ENCODE measurements at regions not wholly inside any gene's neighbourhood (a gene's known extent, or its start where the extent isn't known, plus 50 kb on each side); places are given as distances from the start of the nearest gene placed in this dataset.

DNA sequence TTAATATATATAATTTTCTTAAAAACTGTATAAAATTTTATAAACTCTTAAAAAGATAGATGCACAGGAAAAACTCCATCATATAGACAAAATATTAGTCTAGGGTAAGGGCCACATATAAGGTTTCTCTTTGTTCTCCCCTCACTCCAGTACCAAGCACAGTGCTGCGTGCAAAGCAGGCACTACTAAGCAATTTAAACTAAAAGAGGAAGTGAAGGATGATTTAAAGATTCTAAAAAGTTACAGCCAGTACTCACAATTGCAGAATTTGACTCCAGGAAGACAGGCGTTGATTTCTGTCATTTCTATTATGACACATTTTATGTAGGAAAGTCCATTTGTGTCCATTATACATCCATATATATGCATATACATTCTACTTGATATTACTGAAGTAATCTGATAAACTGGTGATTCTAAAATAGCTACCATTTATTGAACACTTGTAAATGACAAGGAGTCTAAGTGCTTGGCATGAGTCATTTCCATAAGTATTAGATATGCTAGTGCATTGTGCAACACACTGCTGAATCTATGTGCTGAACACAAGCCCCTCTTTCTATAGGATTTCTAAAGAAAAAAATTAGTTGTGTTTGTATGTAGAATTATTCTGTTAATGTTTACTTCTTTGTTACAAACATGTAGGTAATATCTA lies 785.5 kb upstream of the ARRDC4 start (continued):
- TF ChIP-seq TEAD3 (CRISPR knock-in tag; optimal IDR thresholded peaks at IDR 0.05; ENCODE audit: borderline replicate concordance), result no peak
- TF ChIP-seq MXI1 (IDR thresholded peaks at IDR 0.05; ENCODE audit: borderline replicate concordance, low read depth, low read length), result no peak
- TF ChIP-seq ZNF703 (CRISPR knock-in tag; IDR thresholded peaks at IDR 0.05; ENCODE audit: borderline replicate concordance), result no peak

DNA sequence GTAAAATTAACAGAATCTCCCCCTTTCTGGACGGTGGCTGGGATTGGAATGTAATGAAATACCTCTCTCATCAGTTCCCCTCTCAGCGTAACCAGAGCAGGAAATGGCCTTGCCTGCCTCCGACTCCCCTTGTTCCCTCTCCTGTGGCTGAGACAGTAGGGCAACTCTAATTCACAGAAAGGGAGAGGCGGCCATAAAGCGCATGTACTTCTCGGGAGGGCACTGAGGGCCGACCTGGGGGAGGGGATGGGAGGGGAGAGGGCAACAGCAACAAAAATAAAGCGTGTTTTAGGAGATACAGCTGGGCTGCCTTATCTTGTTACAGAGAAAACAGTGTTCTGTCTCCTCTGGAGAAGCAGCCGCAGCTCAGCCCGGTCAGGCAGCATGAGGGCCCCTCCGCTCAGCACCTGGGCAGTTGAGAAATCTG lies 783.3 kb upstream of the ARRDC4 start:
- H3K36me3 ChIP-seq (replicated peaks in 1 of 2; ENCODE audit: control insufficient read depth in 1 of 2, insufficient read depth in 2 of 2, low read length in 2 of 2), result no peaks in the 10 kb centered on the region
- H3K79me2 ChIP-seq (ENCODE audit: insufficient read depth, low read length), result no peaks in the 10 kb centered on the region
- TF ChIP-seq CCAR2 (optimal IDR thresholded peaks at IDR 0.05; ENCODE audit: low read depth, low read length), result no peak
- no peak for TF ChIP-seq SOX13 (IDR thresholded peaks at IDR 0.05)
- no peak for TF ChIP-seq SOX13 (CRISPR knock-in tag; conservative IDR thresholded peaks at IDR 0.05 in 1 of 2, IDR thresholded peaks at IDR 0.05 in 1 of 2)
- 8% methylated on average over 10 of the region's 11 CpGs for WGBS (ENCODE audit: low lambda C conversion rate)
- H3K9ac ChIP-seq (ENCODE audit: insufficient read depth, low read depth, low read length), result no peak overlapping the region
- H3K9me3 ChIP-seq (ENCODE audit: low read length), result peaks cover 60% of the 10 kb centered on the region
- H3K4me1 ChIP-seq (ENCODE audit: insufficient read depth, low read length), result no peaks in the 10 kb centered on the region
- in situ Hi-C loops (cut with HindIII; ENCODE audit: extremely low pct_ligation_motif_present, low pct_unique_long_range_greater_than_20kb) (no loop called here), intact Hi-C loops (cut with micrococcal nuclease; ENCODE audit: unreplicated experiment) (no loop called here)
- no peak overlapping the region for H3K27ac ChIP-seq (ENCODE audit: extremely low read length, insufficient read depth, low read length)
- H3K4me3 ChIP-seq (replicated peaks in 1 of 3; ENCODE audit: insufficient read depth in 1 of 3, low read depth in 2 of 3, low read length in 3 of 3), result no peak overlapping the region
- FAIRE-seq (no peak), DNase-seq (ENCODE audit: low spot score) (no peak), ATAC-seq (no peak)
- no peak overlapping the region for H3K4me2 ChIP-seq (ENCODE audit: low read depth, low read length)
- no peak overlapping the region for H2AFZ ChIP-seq (ENCODE audit: low read length)
- ChIA-PET POLR2A (no interaction called here), CTCF (ENCODE audit: low intra/inter-chr PET ratio, low total read pairs) (no interaction called here)
- no peaks in the 10 kb centered on the region for H4K20me1 ChIP-seq (ENCODE audit: insufficient read depth, low read length)
- H3K27me3 ChIP-seq (ENCODE audit: control insufficient read depth in 1 of 2, insufficient read depth in 2 of 2, low read length in 2 of 2), result no peaks in the 10 kb centered on the region
- BruUV-seq (replicated peaks), result no TSS peak

DNA sequence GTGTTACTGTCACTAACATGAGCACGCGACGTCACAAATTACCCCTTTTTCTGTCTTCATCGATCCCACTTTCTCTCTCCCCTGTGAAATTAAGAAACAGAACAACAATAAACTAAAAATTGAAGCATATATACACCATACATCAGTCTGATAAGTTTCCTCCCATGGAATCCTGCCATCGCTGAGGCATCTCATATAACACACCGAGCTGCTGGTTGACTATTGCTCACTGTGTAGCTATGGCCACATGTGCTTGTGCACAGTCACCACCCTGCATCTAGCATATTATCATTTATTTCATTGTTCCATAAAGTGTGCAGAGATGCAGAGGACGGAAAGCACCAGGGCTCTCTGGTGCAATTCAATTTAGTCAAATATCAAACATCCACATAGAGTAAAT lies 777.9 kb upstream of the ARRDC4 start:
- POLR2A ChIA-PET, result no interaction called here
- H3K36me3 ChIP-seq (replicated peaks in 1 of 2; ENCODE audit: control insufficient read depth in 1 of 2, insufficient read depth in 2 of 2, low read length in 2 of 2), result no peaks in the 10 kb centered on the region
- intact Hi-C loops (cut with micrococcal nuclease; ENCODE audit: unreplicated experiment) (no loop called here), in situ Hi-C loops (cut with HindIII; ENCODE audit: extremely low pct_ligation_motif_present, low pct_unique_long_range_greater_than_20kb) (no loop called here)
- no peak overlapping the region for H3K4me3 ChIP-seq (replicated peaks in 1 of 3; ENCODE audit: insufficient read depth in 1 of 3, low read depth in 2 of 3, low read length in 3 of 3)
- no peak overlapping the region for H2AFZ ChIP-seq (ENCODE audit: low read length)
- FAIRE-seq (no peak), ATAC-seq (no peak), DNase-seq (ENCODE audit: low spot score) (no peak)
- CTCF ChIA-PET (ENCODE audit: low intra/inter-chr PET ratio, low total read pairs), result no interaction called here
- H3K4me2 ChIP-seq (ENCODE audit: low read depth, low read length), result no peak overlapping the region
- no peak overlapping the region for H3K27ac ChIP-seq (ENCODE audit: extremely low read length, insufficient read depth, low read length)
- no peaks in the 10 kb centered on the region for H4K20me1 ChIP-seq (ENCODE audit: insufficient read depth, low read length)
- no peak overlapping the region for H3K9ac ChIP-seq (ENCODE audit: insufficient read depth, low read depth, low read length)
- H3K4me1 ChIP-seq (ENCODE audit: insufficient read depth, low read length), result no peaks in the 10 kb centered on the region
- WGBS (ENCODE audit: low lambda C conversion rate), result 40% methylated on average over 7 of the region's 7 CpGs
- H3K9me3 ChIP-seq (ENCODE audit: low read length), result peaks cover 65% of the 10 kb centered on the region
- no TSS peak for BruUV-seq (replicated peaks)
- no peaks in the 10 kb centered on the region for H3K79me2 ChIP-seq (ENCODE audit: insufficient read depth, low read length)
- H3K27me3 ChIP-seq (ENCODE audit: control insufficient read depth in 1 of 2, insufficient read depth in 2 of 2, low read length in 2 of 2), result no peaks in the 10 kb centered on the region
- TF ChIP-seq ZNF350 (CRISPR knock-in tag; IDR thresholded peaks at IDR 0.05; ENCODE audit: borderline replicate concordance, low read depth) (no peak), ZNF460 (CRISPR knock-in tag; IDR thresholded peaks at IDR 0.05; ENCODE audit: borderline replicate concordance) (no peak), MIER2 (CRISPR knock-in tag; IDR thresholded peaks at IDR 0.05) (no peak), ZNF337 (CRISPR knock-in tag; IDR thresholded peaks at IDR 0.05; ENCODE audit: borderline replicate concordance, low read depth) (no peak), ZNF7 (CRISPR knock-in tag; IDR thresholded peaks at IDR 0.05) (no peak), RCOR2 (CRISPR knock-in tag; IDR thresholded peaks at IDR 0.05) (no peak), ZSCAN30 (CRISPR knock-in tag; IDR thresholded peaks at IDR 0.05) (no peak)
- TF ChIP-seq, protein P1, sequence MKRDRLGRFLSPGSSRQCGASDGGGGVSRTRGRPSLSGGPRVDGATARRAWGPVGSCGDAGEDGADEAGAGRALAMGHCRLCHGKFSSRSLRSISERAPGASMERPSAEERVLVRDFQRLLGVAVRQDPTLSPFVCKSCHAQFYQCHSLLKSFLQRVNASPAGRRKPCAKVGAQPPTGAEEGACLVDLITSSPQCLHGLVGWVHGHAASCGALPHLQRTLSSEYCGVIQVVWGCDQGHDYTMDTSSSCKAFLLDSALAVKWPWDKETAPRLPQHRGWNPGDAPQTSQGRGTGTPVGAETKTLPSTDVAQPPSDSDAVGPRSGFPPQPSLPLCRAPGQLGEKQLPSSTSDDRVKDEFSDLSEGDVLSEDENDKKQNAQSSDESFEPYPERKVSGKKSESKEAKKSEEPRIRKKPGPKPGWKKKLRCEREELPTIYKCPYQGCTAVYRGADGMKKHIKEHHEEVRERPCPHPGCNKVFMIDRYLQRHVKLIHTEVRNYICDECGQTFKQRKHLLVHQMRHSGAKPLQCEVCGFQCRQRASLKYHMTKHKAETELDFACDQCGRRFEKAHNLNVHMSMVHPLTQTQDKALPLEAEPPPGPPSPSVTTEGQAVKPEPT (CRISPR knock-in tag; IDR thresholded peaks at IDR 0.05; ENCODE audit: low read depth), result no peak
- TF ChIP-seq, protein P2, sequence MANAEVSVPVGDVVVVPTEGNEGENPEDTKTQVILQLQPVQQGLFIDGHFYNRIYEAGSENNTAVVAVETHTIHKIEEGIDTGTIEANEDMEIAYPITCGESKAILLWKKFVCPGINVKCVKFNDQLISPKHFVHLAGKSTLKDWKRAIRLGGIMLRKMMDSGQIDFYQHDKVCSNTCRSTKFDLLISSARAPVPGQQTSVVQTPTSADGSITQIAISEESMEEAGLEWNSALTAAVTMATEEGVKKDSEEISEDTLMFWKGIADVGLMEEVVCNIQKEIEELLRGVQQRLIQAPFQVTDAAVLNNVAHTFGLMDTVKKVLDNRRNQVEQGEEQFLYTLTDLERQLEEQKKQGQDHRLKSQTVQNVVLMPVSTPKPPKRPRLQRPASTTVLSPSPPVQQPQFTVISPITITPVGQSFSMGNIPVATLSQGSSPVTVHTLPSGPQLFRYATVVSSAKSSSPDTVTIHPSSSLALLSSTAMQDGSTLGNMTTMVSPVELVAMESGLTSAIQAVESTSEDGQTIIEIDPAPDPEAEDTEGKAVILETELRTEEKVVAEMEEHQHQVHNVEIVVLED (CRISPR knock-in tag; IDR thresholded peaks at IDR 0.05; ENCODE audit: borderline replicate concordance), result no peak

All from HepG2 (cell line).